ENCODE measurements at regions not wholly inside any gene's neighbourhood (a gene's known extent, or its start where the extent isn't known, plus 50 kb on each side); places are given as distances from the start of the nearest gene placed in this dataset.

DNA sequence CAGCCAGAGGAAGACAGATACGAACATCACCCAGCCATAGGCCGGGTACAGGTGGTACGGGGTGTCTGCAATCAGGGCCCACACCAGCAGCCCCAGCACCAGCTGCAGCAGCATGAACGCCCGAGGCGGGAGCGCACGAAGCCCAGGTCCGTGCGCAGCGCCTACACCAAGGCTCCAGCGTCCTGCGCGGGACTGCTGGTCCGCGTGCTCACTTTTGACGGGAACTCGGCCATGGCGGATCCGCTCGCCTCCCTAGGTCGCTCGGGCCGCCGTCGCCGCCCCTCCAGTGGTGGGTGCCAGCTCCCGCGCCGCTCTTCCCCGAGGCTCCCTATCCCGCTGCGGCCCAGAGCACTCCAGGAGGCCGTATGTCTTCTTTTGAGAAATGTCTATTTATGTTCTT, 181.2 kb upstream of the DIPK2B start:
- no peak overlapping the region for H3K4me3 ChIP-seq (ENCODE audit: low read depth, low read length)
- no peak for DNase-seq (ENCODE audit: low read depth)
- TF ChIP-seq, protein P1, sequence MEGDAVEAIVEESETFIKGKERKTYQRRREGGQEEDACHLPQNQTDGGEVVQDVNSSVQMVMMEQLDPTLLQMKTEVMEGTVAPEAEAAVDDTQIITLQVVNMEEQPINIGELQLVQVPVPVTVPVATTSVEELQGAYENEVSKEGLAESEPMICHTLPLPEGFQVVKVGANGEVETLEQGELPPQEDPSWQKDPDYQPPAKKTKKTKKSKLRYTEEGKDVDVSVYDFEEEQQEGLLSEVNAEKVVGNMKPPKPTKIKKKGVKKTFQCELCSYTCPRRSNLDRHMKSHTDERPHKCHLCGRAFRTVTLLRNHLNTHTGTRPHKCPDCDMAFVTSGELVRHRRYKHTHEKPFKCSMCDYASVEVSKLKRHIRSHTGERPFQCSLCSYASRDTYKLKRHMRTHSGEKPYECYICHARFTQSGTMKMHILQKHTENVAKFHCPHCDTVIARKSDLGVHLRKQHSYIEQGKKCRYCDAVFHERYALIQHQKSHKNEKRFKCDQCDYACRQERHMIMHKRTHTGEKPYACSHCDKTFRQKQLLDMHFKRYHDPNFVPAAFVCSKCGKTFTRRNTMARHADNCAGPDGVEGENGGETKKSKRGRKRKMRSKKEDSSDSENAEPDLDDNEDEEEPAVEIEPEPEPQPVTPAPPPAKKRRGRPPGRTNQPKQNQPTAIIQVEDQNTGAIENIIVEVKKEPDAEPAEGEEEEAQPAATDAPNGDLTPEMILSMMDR (IDR thresholded peaks at IDR 0.05; ENCODE audit: insufficient read depth, low read length): no peak

DNA sequence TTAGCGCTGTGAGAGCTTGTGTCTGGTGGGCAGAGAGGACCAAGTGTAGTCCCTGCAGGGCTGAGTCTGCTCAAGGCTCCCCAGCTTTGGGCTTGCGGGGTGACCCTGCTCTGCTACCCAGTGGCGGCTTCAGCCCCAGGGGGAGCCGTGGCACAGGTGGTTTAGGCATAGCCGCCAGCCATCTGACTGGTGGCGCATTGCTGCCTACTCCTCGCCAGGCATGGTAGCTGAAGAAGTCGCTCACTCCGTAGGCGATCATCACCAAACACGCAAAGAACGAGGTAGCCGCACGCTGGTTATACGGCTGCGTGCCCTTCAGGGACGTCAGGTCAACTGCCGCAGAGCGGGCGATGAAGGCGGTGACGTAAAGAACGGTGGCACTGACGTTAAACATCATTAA, 180.7 kb upstream of the DIPK2B start:
- TF ChIP-seq, protein P1 (IDR thresholded peaks at IDR 0.05; ENCODE audit: insufficient read depth, low read length): no peak
- no peak for DNase-seq (ENCODE audit: low read depth)
- H3K4me3 ChIP-seq (ENCODE audit: low read depth, low read length): no peak overlapping the region

DNA sequence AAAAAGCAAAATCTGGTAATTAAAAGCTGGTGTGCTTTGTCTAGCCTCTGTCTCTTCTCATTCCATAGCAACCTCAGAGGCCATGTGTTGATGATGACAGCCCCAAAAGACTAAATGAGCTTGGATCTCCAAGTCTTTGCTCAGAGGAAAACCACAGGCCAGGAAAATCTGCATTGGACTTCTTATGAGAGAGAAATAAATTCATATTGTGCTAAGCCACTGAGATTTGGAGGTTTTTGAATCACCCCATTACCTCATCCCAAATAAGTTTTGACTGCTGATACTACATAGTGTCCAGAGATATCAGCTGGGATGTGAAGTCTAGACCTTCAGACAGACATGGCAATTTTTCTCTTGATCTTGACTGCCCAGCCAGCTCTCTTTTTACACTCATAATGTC, 178.6 kb upstream of the DIPK2B start:
- DNase-seq (ENCODE audit: low read depth): no peak
- no peak overlapping the region for H3K4me3 ChIP-seq (ENCODE audit: low read depth, low read length)
- TF ChIP-seq, protein P1 (IDR thresholded peaks at IDR 0.05; ENCODE audit: insufficient read depth, low read length): no peak

DNA sequence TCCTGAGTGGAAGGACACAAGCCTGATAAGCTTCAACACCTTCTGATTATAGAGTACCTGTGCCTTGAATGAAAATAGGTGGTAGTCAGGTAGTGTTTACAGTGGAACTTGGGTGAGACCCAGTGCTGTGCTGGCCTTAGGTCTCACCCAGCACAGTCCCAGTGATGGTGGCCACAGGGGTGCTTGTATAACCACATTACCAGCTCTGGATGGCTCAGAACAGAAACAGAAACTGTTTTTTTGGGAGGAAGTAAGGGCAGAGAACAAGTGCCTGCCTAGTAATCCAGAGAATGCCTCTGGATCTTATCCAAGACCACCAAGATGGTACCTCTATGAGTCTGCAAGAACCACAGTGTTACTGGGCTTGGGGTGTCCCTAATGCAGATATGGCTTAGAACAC, 171.5 kb upstream of the DIPK2B start:
- no peak overlapping the region for H3K4me3 ChIP-seq (ENCODE audit: low read depth, low read length)

DNA sequence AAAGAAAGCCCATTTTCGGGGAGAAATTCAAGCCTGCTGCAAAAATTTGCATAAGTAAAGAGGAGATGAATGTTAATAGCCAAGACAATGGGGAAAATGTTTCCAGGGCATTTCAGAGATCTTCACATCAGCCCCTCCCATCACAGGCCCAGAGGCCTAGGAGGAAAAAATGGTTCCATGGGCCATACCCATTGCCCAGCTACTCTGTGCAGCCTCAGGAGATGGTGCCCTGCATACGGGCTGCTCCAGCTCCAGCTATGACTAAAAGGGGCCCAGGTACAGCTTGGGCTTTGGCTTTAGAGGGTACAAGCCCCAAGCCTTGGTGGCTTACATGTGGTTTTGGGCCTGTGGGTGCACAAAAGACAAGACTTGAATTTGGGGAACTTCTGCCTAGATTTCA, 168.0 kb upstream of the DIPK2B start:
- TF ChIP-seq, protein P1 (IDR thresholded peaks at IDR 0.05; ENCODE audit: insufficient read depth, low read length): no peak
- H3K4me3 ChIP-seq (ENCODE audit: low read depth, low read length): no peak overlapping the region
- DNase-seq (ENCODE audit: low read depth): no peak

More for the DNA sequence above, 171.5 kb upstream of the DIPK2B start:
- no peak for DNase-seq (ENCODE audit: low read depth)
- TF ChIP-seq, protein P1 (IDR thresholded peaks at IDR 0.05; ENCODE audit: insufficient read depth, low read length): no peak

DNA sequence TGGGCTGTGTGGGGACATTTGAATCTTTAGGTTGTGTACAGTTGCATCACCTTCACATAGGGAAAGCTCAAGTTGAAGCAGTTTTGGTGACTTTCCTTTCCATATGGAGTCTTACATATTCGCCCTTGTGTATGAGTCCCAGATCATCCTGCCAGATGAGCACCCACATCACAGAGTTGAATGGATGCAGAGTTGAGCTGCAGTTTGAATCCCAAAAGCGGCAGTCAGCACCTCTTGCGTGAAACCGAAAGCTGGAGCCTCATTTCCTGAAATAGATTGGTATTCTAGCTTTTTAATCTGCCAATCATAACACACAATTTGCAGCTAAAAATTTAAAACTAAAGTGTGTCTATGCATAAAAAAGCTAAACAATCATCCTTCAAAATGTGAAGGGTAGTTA, 162.9 kb upstream of the DIPK2B start:
- TF ChIP-seq, protein P1 (IDR thresholded peaks at IDR 0.05; ENCODE audit: insufficient read depth, low read length): no peak
- no peak overlapping the region for H3K4me3 ChIP-seq (ENCODE audit: low read depth, low read length)
- DNase-seq (ENCODE audit: low read depth): no peak

DNA sequence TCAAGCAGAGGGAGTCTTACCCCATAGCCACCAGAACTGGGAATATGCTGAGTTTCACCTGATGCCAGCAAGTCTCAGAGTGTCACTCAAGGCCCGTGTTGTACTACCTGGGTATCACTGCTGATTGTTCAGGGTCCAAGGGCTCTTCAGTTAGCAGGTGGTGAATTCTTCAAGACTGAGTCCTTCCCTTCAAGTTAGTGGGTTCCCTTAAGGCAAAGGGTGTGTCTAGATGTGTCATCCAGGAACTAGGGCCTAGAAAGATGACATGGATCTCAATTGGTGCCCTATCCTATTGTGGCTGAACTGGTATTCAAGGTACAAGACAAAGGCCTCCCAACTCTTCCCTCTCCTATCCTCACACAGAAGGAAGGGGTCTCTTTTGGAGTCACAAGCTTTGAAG, 159.9 kb upstream of the DIPK2B start:
- H3K4me3 ChIP-seq (ENCODE audit: low read depth, low read length): no peak overlapping the region
- no peak for DNase-seq (ENCODE audit: low read depth)
- TF ChIP-seq, protein P1 (IDR thresholded peaks at IDR 0.05; ENCODE audit: insufficient read depth, low read length): no peak
